H1 (cell line): ENCODE measurements at regions not wholly inside any gene's neighbourhood (a gene's known extent, or its start where the extent isn't known, plus 50 kb on each side); places are given as distances from the start of the nearest gene placed in this dataset.

ENCODE experiments used
- CTCF ChIA-PET: fragments of 300-600 bp; sonication (Branson Sonifier 250); formaldehyde crosslinking; loops from one replicate; lab custom pipeline; 2021; ENCODE audit not compliant: partially characterized antibody; lab: Charles Lee
- POLR2A ChIA-PET: fragments of 300-600 bp; sonication (Branson Sonifier 250); formaldehyde crosslinking; loops from one replicate; lab custom pipeline; 2021; ENCODE audit warnings: inconsistent platforms; ENCODE audit not compliant: partially characterized antibody; lab: Charles Lee
- DNase-seq, 2 experiments: peaks; one replicate each; pipeline versions ENCODE4 v3.0.0 to v3.0.0-alpha.2; 2010 to 2022; ENCODE audit warnings: low spot score in 2 of 2, low read depth in 1 of 2, mixed read lengths in 1 of 2
- FAIRE-seq: peaks from 2 replicates; lab custom pipeline; 2011; peaks lifted over from hg19 to GRCh38; lab: Jason Lieb, UNC
- H2AFZ ChIP-seq: 2 replicates; pipeline ENCODE4 v1.8.1; 2012; ENCODE audit warnings: low read length, inconsistent platforms
- H2AK5ac ChIP-seq: 2 replicates; pipeline ENCODE4 v1.6.1; 2013; ENCODE audit warnings: low read depth, low read length
- H2BK120ac ChIP-seq: replicated peaks from 2 replicates; pipeline ENCODE3; 2013; ENCODE audit warnings: low read depth, low read length, inconsistent platforms
- H2BK12ac ChIP-seq: 2 replicates; pipeline ENCODE4 v1.6.1; 2013; ENCODE audit warnings: low read depth, low read length
- H2BK15ac ChIP-seq: 2 replicates; pipeline ENCODE4 v1.6.1; 2013; ENCODE audit warnings: low read length
- H2BK20ac ChIP-seq: 2 replicates; pipeline ENCODE4 v1.6.1; 2013; ENCODE audit warnings: low read length
- H2BK5ac ChIP-seq: 2 replicates; pipeline ENCODE4 v1.6.1; 2013; ENCODE audit warnings: low read depth, low read length
- H3K14ac ChIP-seq: 2 replicates; pipeline ENCODE4 v1.6.1; 2013; ENCODE audit warnings: inconsistent platforms; ENCODE audit not compliant: insufficient read length
- H3K18ac ChIP-seq: 2 replicates; pipeline ENCODE4 v1.6.1; 2013; ENCODE audit warnings: low read length; ENCODE audit errors: extremely low read depth
- H3K23ac ChIP-seq: 2 replicates; pipeline ENCODE4 v1.6.1; 2013; ENCODE audit warnings: inconsistent platforms; ENCODE audit not compliant: insufficient read length
- H3K23me2 ChIP-seq: 2 replicates; pipeline ENCODE4 v1.6.1; 2013; ENCODE audit warnings: low read depth, low read length
- H3K27ac ChIP-seq: 2 replicates; pipeline ENCODE4 v1.6.1; 2011; ENCODE audit warnings: low read depth, low read length, inconsistent platforms
- H3K27me3 ChIP-seq, 4 experiments: replicated peaks in 1 of 4; 1 replicate in 1 of 4; 2 replicates in 3 of 4; pipeline versions ENCODE4 v1.6.1 to v1.8.1; 2011 to 2013; ENCODE audit warnings: low read length in 3 of 4, mild to moderate bottlenecking in 3 of 4, inconsistent platforms in 2 of 4, mixed read lengths in 2 of 4, moderate library complexity in 1 of 4; ENCODE audit not compliant: control insufficient read depth in 3 of 4, insufficient read depth in 3 of 4; ENCODE audit errors: extremely low read depth in 1 of 4
- H3K36me3 ChIP-seq, 4 experiments: 2 replicates each; pipeline versions ENCODE4 v1.6.1 to v1.8.1; 2011 to 2013; ENCODE audit warnings: mild to moderate bottlenecking in 4 of 4, low read length in 3 of 4, moderate library complexity in 2 of 4, control low read depth in 1 of 4, inconsistent platforms in 1 of 4; ENCODE audit not compliant: insufficient read depth in 4 of 4, control insufficient read depth in 2 of 4
- H3K4ac ChIP-seq: replicated peaks from 2 replicates; pipeline ENCODE3; 2013; ENCODE audit warnings: low read length, low read depth, mixed read lengths, inconsistent platforms; ENCODE audit not compliant: insufficient read length
- H3K4me1 ChIP-seq, 4 experiments: replicated peaks in 1 of 4; 1 replicate in 1 of 4; 2 replicates in 3 of 4; pipeline versions ENCODE4 v1.6.1 to v1.8.1; 2011 to 2013; ENCODE audit warnings: low read length in 3 of 4, inconsistent platforms in 2 of 4, mixed read lengths in 1 of 4; ENCODE audit not compliant: insufficient read depth in 4 of 4, control insufficient read depth in 3 of 4
- H3K4me2 ChIP-seq, 2 experiments: 2 replicates each; pipeline versions ENCODE4 v1.6.1 to v1.8.1; 2011 to 2013; ENCODE audit warnings: low read depth in 2 of 2, low read length in 2 of 2, control low read depth in 1 of 2, inconsistent platforms in 1 of 2, mild to moderate bottlenecking in 1 of 2; ENCODE audit not compliant: insufficient read depth in 1 of 2
- H3K4me3 ChIP-seq, 4 experiments: fragments of 200-600, 300-600 bp in 1 of 4; sonication (generic), shearing (Covaris generic), sonication (Bioruptor Twin) in 1 of 4; 2 replicates each; pipeline versions ENCODE4 v1.5.1 to v1.8.1; 2011 to 2016; ENCODE audit warnings: low read length in 4 of 4, low read depth in 3 of 4, control low read depth in 2 of 4, inconsistent platforms in 2 of 4, mild to moderate bottlenecking in 2 of 4, mixed read lengths in 1 of 4, moderate library complexity in 1 of 4; ENCODE audit not compliant: insufficient read depth in 2 of 4; ENCODE audit errors: extremely low read depth in 1 of 4
- H3K56ac ChIP-seq: replicated peaks from 2 replicates; pipeline ENCODE3; 2013; ENCODE audit warnings: low read depth, mild to moderate bottlenecking, mixed read lengths, low read length, inconsistent platforms; ENCODE audit not compliant: insufficient read length
- H3K79me1 ChIP-seq: 2 replicates; pipeline ENCODE4 v1.6.1; 2013; ENCODE audit warnings: low read depth, low read length, control low read depth
- H3K79me2 ChIP-seq, 2 experiments: 2 replicates each; pipeline versions ENCODE4 v1.6.1 to v1.8.1; 2012 to 2013; ENCODE audit warnings: low read length in 2 of 2, mild to moderate bottlenecking in 2 of 2, inconsistent platforms in 1 of 2; ENCODE audit not compliant: insufficient read depth in 2 of 2, control insufficient read depth in 1 of 2
- H3K9ac ChIP-seq, 4 experiments: replicated peaks in 1 of 4; 1 replicate in 1 of 4; 2 replicates in 3 of 4; pipeline versions ENCODE4 v1.6.1 to v1.8.1; 2011 to 2013; ENCODE audit warnings: low read depth in 3 of 4, low read length in 3 of 4, control low read depth in 2 of 4, mild to moderate bottlenecking in 2 of 4, moderate library complexity in 2 of 4, inconsistent platforms in 1 of 4; ENCODE audit errors: extremely low read depth in 1 of 4
- H3K9me3 ChIP-seq, 2 experiments: 2 replicates each; pipeline versions ENCODE4 v1.6.1 to v1.8.1; 2012 to 2013; ENCODE audit warnings: mild to moderate bottlenecking in 2 of 2, moderate library complexity in 2 of 2, control low read depth in 1 of 2, inconsistent platforms in 1 of 2, low read depth in 1 of 2, low read length in 1 of 2, mixed read lengths in 1 of 2; ENCODE audit not compliant: insufficient read depth in 2 of 2
- H4K20me1 ChIP-seq, 2 experiments: replicated peaks in 1 of 2; 2 replicates each; pipeline versions ENCODE3 to v1.8.1; 2011 to 2013; ENCODE audit warnings: inconsistent platforms in 2 of 2, low read length in 2 of 2, mild to moderate bottlenecking in 1 of 2; ENCODE audit not compliant: insufficient read depth in 2 of 2, control insufficient read depth in 1 of 2
- H4K5ac ChIP-seq: 2 replicates; pipeline ENCODE4 v1.6.1; 2013; ENCODE audit warnings: low read length, low read depth, mixed read lengths, inconsistent platforms; ENCODE audit not compliant: insufficient read length
- H4K8ac ChIP-seq: 2 replicates; pipeline ENCODE4 v1.8.0; 2013; ENCODE audit warnings: mild to moderate bottlenecking, moderate library complexity, low read length, inconsistent platforms; ENCODE audit not compliant: insufficient read depth; ENCODE audit errors: extremely low read depth
- H4K91ac ChIP-seq: replicated peaks from 2 replicates; pipeline ENCODE3; 2013; ENCODE audit warnings: low read length, mixed read lengths, inconsistent platforms; ENCODE audit not compliant: insufficient read length
- CBX8 ChIP-seq: fragments of 300-800, 300-1000 bp; sonication (generic); IDR thresholded peaks from 2 replicates; pipeline ENCODE4 v1.7.1; 2016; ENCODE audit warnings: low read depth, low read length, borderline replicate concordance
- CEBPB ChIP-seq: IDR thresholded peaks from 2 replicates; pipeline ENCODE4 v1.6.1; 2012; ENCODE audit warnings: low read depth, low read length
- CREB1 ChIP-seq: IDR thresholded peaks from 2 replicates; pipeline ENCODE4 v1.6.1; 2012; ENCODE audit warnings: inconsistent platforms
- KDM1A ChIP-seq: fragments of 200-600, 300-600 bp; sonication (generic); IDR thresholded peaks from 2 replicates; pipeline ENCODE4 v1.7.1; 2016; ENCODE audit warnings: mild to moderate bottlenecking, low read length, borderline replicate concordance
- PHF8 ChIP-seq: fragments of 200-600 bp; sonication (generic); conservative IDR thresholded peaks from 2 replicates; pipeline ENCODE4 v1.7.1; 2012; ENCODE audit warnings: low read depth, mild to moderate bottlenecking, inconsistent platforms, low read length, moderate library complexity
- SAP30 ChIP-seq: fragments of 300-600 bp; sonication (generic); IDR thresholded peaks from 2 replicates; pipeline ENCODE4 v1.7.1; 2012; ENCODE audit warnings: low read length, moderate library complexity, mild to moderate bottlenecking, inconsistent platforms; ENCODE audit not compliant: insufficient read depth, insufficient replicate concordance
- SIX5 ChIP-seq: IDR thresholded peaks from 2 replicates; pipeline ENCODE4 v1.6.1; 2011; ENCODE audit warnings: mild to moderate bottlenecking, low read depth, low read length
- TEAD4 ChIP-seq: IDR thresholded peaks from 2 replicates; pipeline ENCODE4 v1.6.1; 2012; ENCODE audit warnings: low read depth, low read length, inconsistent platforms, mixed read lengths
- WGBS, 2 experiments: shearing (Covaris generic) in 1 of 2; methylation state at CpG; one replicate each; pipeline versions ENCODE4 v1.1.6 to v1.1.7; 2013 to 2015; ENCODE audit warnings: low lambda C conversion rate in 2 of 2, mixed read lengths in 2 of 2, inconsistent platforms in 1 of 2, low coverage in 1 of 2, missing lambda C conversion rate in 1 of 2; ENCODE audit not compliant: insufficient replicate concordance in 2 of 2, insufficient coverage in 1 of 2, insufficient read length in 1 of 2; ENCODE audit errors: extremely low coverage in 1 of 2, missing lambda C conversion rate in 1 of 2; 5-methylcytosine and 5-hydroxymethylcytosine counted together

DNA sequence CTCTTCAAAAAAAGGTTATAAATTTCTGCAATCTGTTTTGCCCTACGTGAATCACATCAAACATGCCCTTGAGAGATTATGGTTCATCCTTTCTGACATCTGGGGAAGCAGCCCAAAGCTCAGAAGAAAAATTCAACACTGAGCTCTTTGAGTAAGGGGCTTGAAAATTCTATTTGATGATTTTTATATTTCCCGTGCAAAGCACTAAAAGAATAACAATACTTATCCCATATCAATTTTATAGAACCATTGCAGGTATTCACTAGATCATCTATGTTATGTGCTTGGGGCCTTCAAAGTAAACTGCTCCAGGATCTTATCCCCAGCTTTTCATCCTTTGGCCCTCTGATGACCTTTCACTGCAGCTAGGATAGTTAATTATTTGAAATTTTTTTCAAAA lies 966.9 kb upstream of the CNTN5 start:
- 91% methylated on average over 2 of the region's 2 CpGs; no CpG with 5 or more reads in 1 of the 2 experiments for WGBS, 2 experiments
- Histone ChIP-seq H3K4me3 (no peak overlapping the region), H3K4me1 (no peaks in the 10 kb centered on the region), H3K9ac (no peak overlapping the region), H4K91ac (no peak overlapping the region), H3K27me3 (peaks cover 0 to 1% (median 0%) of the 10 kb centered on the region in 4 experiments; a peak in 1 of 7 replicates), H3K27ac (no peak overlapping the region), H3K79me1 (no peaks in the 10 kb centered on the region), H3K18ac (no peak overlapping the region), H2BK12ac (no peak overlapping the region), H2AFZ (no peak overlapping the region), H2BK120ac (no peak overlapping the region), H4K5ac (no peak overlapping the region), H3K36me3 (no peaks in the 10 kb centered on the region), H3K23ac (no peak overlapping the region), H2AK5ac (no peak overlapping the region), H2BK5ac (no peak overlapping the region), H2BK20ac (no peak overlapping the region), H3K4me2 (no peak overlapping the region), H2BK15ac (no peak overlapping the region), H3K79me2 (no peaks in the 10 kb centered on the region), H3K14ac (no peak overlapping the region), H3K23me2 (no peaks in the 10 kb centered on the region), H3K56ac (no peak overlapping the region), H3K9me3 (no peaks in the 10 kb centered on the region), H4K20me1 (no peaks in the 10 kb centered on the region), H4K8ac (no peak overlapping the region), H3K4ac (no peak overlapping the region)
- CTCF ChIA-PET = interaction anchor here (1.8 kb wide), 1 partner anchor 10 kb away, joined by 7 read pairs; no protein-coding TSS in a partner anchor
- no peak for DNase-seq
- POLR2A ChIA-PET = interaction anchor here (0.6 kb wide), 1 partner anchor 78 kb away, joined by 3 read pairs; no protein-coding TSS in a partner anchor
- TF ChIP-seq SIX5 = no peak
- no peak for TF ChIP-seq KDM1A
- no peak for TF ChIP-seq TEAD4
- TF ChIP-seq PHF8 = no peak
- TF ChIP-seq CEBPB = no peak
- TF ChIP-seq CREB1 = no peak
- no peak for TF ChIP-seq CBX8
- no peak for TF ChIP-seq SAP30
- FAIRE-seq = no peak
